GM21390 (cell line): ENCODE measurements at regions not wholly inside any gene's neighbourhood (a gene's known extent, or its start where the extent isn't known, plus 50 kb on each side); places are given as distances from the start of the nearest gene placed in this dataset.
"Not testable (repeated sequence)": the region's sequence is repeated elsewhere in the genome, so short reads cannot be mapped to it uniquely, and the experiment has no call there.

Experiments
- ATAC-seq: cut with Tn5 transposase; IDR thresholded peaks from one replicate; pipeline ENCODE4 v1.9.1; 2021; ENCODE audit not compliant: unreplicated experiment

- ATAC-seq = no peak
Measured at GRCh38 chr1:55309786-55310504, 94.8 kb upstream of the USP24 start.

- no peak for ATAC-seq
Measured at GRCh38 chr1:55309053-55309452, 93.9 kb upstream of the USP24 start.

- no peak for ATAC-seq
Measured at GRCh38 chr1:55305735-55306134, 90.6 kb upstream of the USP24 start.

- ATAC-seq = no peak
Measured at GRCh38 chr1:55304229-55304740, 89.1 kb upstream of the USP24 start.

GRCh38 chr1:55302972-55303371 is 87.8 kb upstream of the USP24 start:
- no peak for ATAC-seq

GRCh38 chr1:55301912-55302311 is 86.7 kb upstream of the USP24 start:
- no peak for ATAC-seq

- no peak for ATAC-seq
Measured at GRCh38 chr1:55300975-55301374, 85.8 kb upstream of the USP24 start.

GRCh38 chr1:55298167-55298894 is 83.2 kb upstream of the USP24 start:
- ATAC-seq = no peak

- not testable (repeated sequence) for ATAC-seq
Measured at GRCh38 chr1:55296247-55296646, 81.1 kb upstream of the USP24 start.

- ATAC-seq = no peak
Measured at GRCh38 chr1:55289614-55290013, 74.5 kb upstream of the USP24 start.

GRCh38 chr1:55289042-55289441 is 73.9 kb upstream of the USP24 start:
- no peak for ATAC-seq

- peak; percentile 85 for ATAC-seq
Measured at GRCh38 chr1:55288245-55288644, 73.1 kb upstream of the USP24 start.

- ATAC-seq = peak; percentile 30
Measured at GRCh38 chr1:55287723-55288122, 72.6 kb upstream of the USP24 start.

- no peak for ATAC-seq
Measured at GRCh38 chr1:55286856-55287602, 71.9 kb upstream of the USP24 start.

- no peak for ATAC-seq
Measured at GRCh38 chr1:55285834-55286233, 70.7 kb upstream of the USP24 start.

- ATAC-seq = no peak
Measured at GRCh38 chr1:55284856-55285255, 69.7 kb upstream of the USP24 start.

- ATAC-seq = no peak
Measured at GRCh38 chr1:55282058-55282457, 66.9 kb upstream of the USP24 start.

- ATAC-seq = no peak
Measured at GRCh38 chr1:55280731-55281130, 65.6 kb upstream of the USP24 start.

- no peak for ATAC-seq
Measured at GRCh38 chr1:55279627-55280026, 64.5 kb upstream of the USP24 start.

- ATAC-seq = no peak
Measured at GRCh38 chr1:55278378-55278777, 63.2 kb upstream of the USP24 start.

GRCh38 chr1:55277377-55278130 is 62.4 kb upstream of the USP24 start:
- ATAC-seq = peak; percentile 95
